Glutamatergic neuron (in vitro differentiated cells): ENCODE measurements at regions not wholly inside any gene's neighbourhood (a gene's known extent, or its start where the extent isn't known, plus 50 kb on each side); places are given as distances from the start of the nearest gene placed in this dataset.

Source experiments
- DNase-seq: peaks from one replicate; pipeline ENCODE4 v3.0.0; 2022
- H3K27ac Mint-ChIP-seq: one replicate; pipeline ENCODE4 v1.8.0; 2020; ENCODE audit warnings: mild to moderate bottlenecking, mixed read lengths, inconsistent platforms; ENCODE audit not compliant: unreplicated experiment
- H3K27me3 Mint-ChIP-seq: one replicate; pipeline ENCODE4 v1.8.0; 2020; ENCODE audit warnings: mild to moderate bottlenecking, moderate library complexity, mixed read lengths, inconsistent platforms; ENCODE audit not compliant: unreplicated experiment
- H3K36me3 Mint-ChIP-seq: one replicate; pipeline ENCODE4 v1.8.0; 2020; ENCODE audit warnings: mild to moderate bottlenecking, mixed read lengths, inconsistent platforms; ENCODE audit not compliant: unreplicated experiment
- H3K4me1 Mint-ChIP-seq: one replicate; pipeline ENCODE4 v1.8.0; 2020; ENCODE audit warnings: mild to moderate bottlenecking, low read depth, mixed read lengths, inconsistent platforms; ENCODE audit not compliant: unreplicated experiment
- H3K4me3 Mint-ChIP-seq: one replicate; pipeline ENCODE4 v1.8.0; 2020; ENCODE audit warnings: mild to moderate bottlenecking, mixed read lengths, inconsistent platforms; ENCODE audit not compliant: unreplicated experiment
- H3K9me3 Mint-ChIP-seq: one replicate; pipeline ENCODE4 v1.8.0; 2020; ENCODE audit warnings: mild to moderate bottlenecking, moderate library complexity, mixed read lengths, inconsistent platforms; ENCODE audit not compliant: unreplicated experiment
- CTCF ChIP-seq: fragments of 200-600 bp; sonication (generic); IDR thresholded peaks from one replicate; pipeline ENCODE4 v1.5.0; 2021; ENCODE audit not compliant: partially characterized antibody, unreplicated experiment

GRCh38 chr10:130963786-130964522, 347.6 kb downstream of the TCERG1L start:
- Mint-ChIP-seq H3K36me3 (peaks cover 5% of the 10 kb centered on the region), H3K4me3 (no peak overlapping the region), H3K4me1 (no peaks in the 10 kb centered on the region), H3K27me3 (peaks cover 3% of the 10 kb centered on the region), H3K27ac (no peak overlapping the region), H3K9me3 (peaks cover 6% of the 10 kb centered on the region)
- no peak for DNase-seq
- no peak for TF ChIP-seq CTCF

GRCh38 chr10:130964771-130965170, 346.8 kb downstream of the TCERG1L start:
- Mint-ChIP-seq H3K4me1 (no peaks in the 10 kb centered on the region), H3K9me3 (peaks cover 6% of the 10 kb centered on the region), H3K27ac (no peak overlapping the region), H3K4me3 (no peak overlapping the region), H3K27me3 (peaks cover 3% of the 10 kb centered on the region), H3K36me3 (peaks cover 5% of the 10 kb centered on the region)
- DNase-seq = no peak
- TF ChIP-seq CTCF = no peak

- Mint-ChIP-seq H3K4me1 (no peaks in the 10 kb centered on the region), H3K27me3 (no peaks in the 10 kb centered on the region), H3K9me3 (peaks cover 6% of the 10 kb centered on the region), H3K27ac (no peak overlapping the region), H3K4me3 (no peak overlapping the region), H3K36me3 (no peaks in the 10 kb centered on the region)
- TF ChIP-seq CTCF = no peak
- DNase-seq = no peak
These were observed 344.4 kb downstream of the TCERG1L start for GRCh38 chr10:130967161-130967560.

GRCh38 chr10:130967784-130968183, 343.7 kb downstream of the TCERG1L start:
- no peaks in the 10 kb centered on the region for H3K36me3 Mint-ChIP-seq
- no peak for DNase-seq

More at GRCh38 chr10:130967784-130968183, 343.7 kb downstream of the TCERG1L start:
- Mint-ChIP-seq H3K27ac (no peak overlapping the region), H3K4me3 (no peak overlapping the region), H3K4me1 (no peaks in the 10 kb centered on the region), H3K27me3 (no peaks in the 10 kb centered on the region), H3K9me3 (peaks cover 4% of the 10 kb centered on the region)
- no peak for TF ChIP-seq CTCF
